Naive thymus-derived CD8-positive, alpha-beta T cell (primary cell): ENCODE measurements at regions not wholly inside any gene's neighbourhood (a gene's known extent, or its start where the extent isn't known, plus 50 kb on each side); places are given as distances from the start of the nearest gene placed in this dataset.

ENCODE experiments used
- ATAC-seq, 2 donors: fragments of 150-1000 bp; cut with Tn5 transposase in 1 of 2; sonication (Bioruptor Pico), chemical (Tn5 transposase) in 1 of 2; 1 replicate in 1 of 2; 2 replicates in 1 of 2; pipeline ENCODE4 v1.10.0; 2021; ENCODE audit warnings: mild to moderate bottlenecking in 2 of 2, moderate library complexity in 2 of 2
- POLR2A ChIA-PET: fragments of 350-600 bp; sonication (Branson Sonifier 250); formaldehyde crosslinking; loops from one replicate; lab custom pipeline; 2021; ENCODE audit warnings: antibody characterized with exemption; lab: Charles Lee
- DNase-seq, 10 donors: peaks; one replicate each; pipeline versions ENCODE4 v3.0.0 to v3.0.0-alpha.2; 2020 to 2022
- H3K27ac Mint-ChIP-seq, 10 donors: one replicate each; pipeline ENCODE4 v1.8.0; 2020 to 2022; ENCODE audit warnings: mild to moderate bottlenecking in 10 of 10, mixed read lengths in 10 of 10, moderate library complexity in 4 of 10, inconsistent platforms in 1 of 10
- H3K27me3 Mint-ChIP-seq, 5 donors: one replicate each; pipeline ENCODE4 v1.8.0; 2021 to 2022; ENCODE audit warnings: mixed read lengths in 5 of 5
- H3K36me3 Mint-ChIP-seq, 3 donors: one replicate each; pipeline ENCODE4 v1.8.0; 2020 to 2022; ENCODE audit warnings: mixed read lengths in 3 of 3, mild to moderate bottlenecking in 2 of 3, inconsistent platforms in 1 of 3
- H3K4me1 Mint-ChIP-seq, 4 donors: one replicate each; pipeline ENCODE4 v1.8.0; 2021 to 2022; ENCODE audit warnings: mixed read lengths in 4 of 4
- H3K4me3 Mint-ChIP-seq, 10 donors: one replicate each; pipeline ENCODE4 v1.8.0; 2020 to 2022; ENCODE audit warnings: mild to moderate bottlenecking in 10 of 10, mixed read lengths in 10 of 10, moderate library complexity in 6 of 10, inconsistent platforms in 1 of 10
- H3K9me3 Mint-ChIP-seq, 9 donors: one replicate each; pipeline ENCODE4 v1.8.0; 2020 to 2022; ENCODE audit warnings: mixed read lengths in 9 of 9, mild to moderate bottlenecking in 3 of 9, inconsistent platforms in 1 of 9, moderate library complexity in 1 of 9

- POLR2A ChIA-PET, result no interaction called here
- Mint-ChIP-seq H3K27ac (no peak overlapping the region), H3K27me3 (peaks cover 0 to 2% (median 0%) of the 10 kb centered on the region in 5 donors), H3K36me3 (peaks cover 0 to 3% (median 0%) of the 10 kb centered on the region in 3 donors), H3K9me3 (peaks cover 0 to 5% (median 0%) of the 10 kb centered on the region in 9 donors), H3K4me3 (no peak overlapping the region), H3K4me1 (no peaks in the 10 kb centered on the region)
- ATAC-seq, result no peak
- no peak for DNase-seq
These were observed 54.4 kb upstream of the CKS2 start for GRCh38 chr9:89256642-89257041.

- H3K36me3 Mint-ChIP-seq, result peaks cover 0 to 3% (median 0%) of the 10 kb centered on the region in 3 donors
- H3K9me3 Mint-ChIP-seq, result no peaks in the 10 kb centered on the region
- H3K27me3 Mint-ChIP-seq, result peaks cover 0 to 2% (median 0%) of the 10 kb centered on the region in 5 donors
- POLR2A ChIA-PET, result no interaction called here
- no peak overlapping the region for H3K4me3 Mint-ChIP-seq
- ATAC-seq, result no peak
- H3K27ac Mint-ChIP-seq, result no peak overlapping the region
- no peaks in the 10 kb centered on the region for H3K4me1 Mint-ChIP-seq
- DNase-seq, result no peak
These were observed 50.5 kb upstream of the CKS2 start for GRCh38 chr9:89260525-89260924.
